ENCODE measurements at regions not wholly inside any gene's neighbourhood (a gene's known extent, or its start where the extent isn't known, plus 50 kb on each side); places are given as distances from the start of the nearest gene placed in this dataset.

DNA sequence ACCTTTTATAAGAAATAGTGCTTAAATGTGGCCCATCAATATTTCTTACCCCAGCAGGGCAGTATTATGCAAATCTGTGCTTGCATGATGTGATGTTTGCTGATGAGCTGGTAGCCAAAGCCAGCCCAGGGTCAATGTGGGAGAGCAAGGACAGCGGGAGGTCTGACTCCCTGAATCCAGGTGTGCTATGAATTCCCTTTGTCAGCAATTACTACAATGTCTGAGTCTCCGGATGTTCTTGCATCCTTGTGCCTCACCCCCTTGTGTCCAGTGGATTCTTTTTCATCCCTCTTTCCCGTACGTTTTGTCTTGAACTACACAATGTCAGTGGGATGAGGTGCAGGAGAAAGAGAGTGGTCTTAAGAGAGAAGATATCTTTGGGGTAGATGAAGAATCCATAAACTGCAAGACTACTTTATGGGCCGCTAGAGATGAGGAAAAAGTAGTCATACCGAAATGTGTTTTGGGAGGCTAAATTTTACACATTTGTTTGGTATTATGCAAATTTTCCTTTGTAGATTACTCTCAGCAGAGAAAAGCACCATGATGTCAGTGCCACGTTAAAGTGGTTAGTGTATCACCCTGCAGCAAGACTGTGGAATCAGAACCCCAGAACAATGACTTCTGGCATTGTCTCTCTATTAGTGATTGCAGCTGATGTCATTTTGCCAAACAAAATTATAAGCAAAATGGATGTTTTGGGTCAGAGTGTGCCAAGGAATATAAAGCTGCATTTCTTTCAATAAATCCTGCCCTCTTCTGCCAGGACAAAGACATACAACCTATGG is 53.5 kb upstream of the TSHZ3 start:
- no peak for DNase-seq

DNA sequence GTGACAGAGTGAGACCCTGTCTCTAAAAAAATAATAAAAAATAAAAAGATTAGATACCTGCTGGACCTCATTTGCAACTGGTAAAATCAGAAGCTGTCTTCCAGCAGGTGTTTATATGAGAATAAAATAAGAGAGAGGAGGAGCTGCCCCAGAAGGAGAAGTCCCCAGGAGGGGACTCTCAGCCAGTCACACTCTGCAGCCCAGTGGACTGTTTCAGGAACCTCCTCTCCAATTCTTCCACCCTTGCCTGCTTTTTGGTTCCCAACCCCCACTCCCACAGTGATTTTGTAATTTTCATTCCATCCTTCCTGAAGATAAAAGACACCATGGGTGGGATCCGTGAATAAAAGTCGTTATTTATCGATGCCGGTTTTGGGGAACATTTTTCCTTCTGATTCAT is 56.9 kb upstream of the TSHZ3 start:
- DNase-seq = no peak

DNA sequence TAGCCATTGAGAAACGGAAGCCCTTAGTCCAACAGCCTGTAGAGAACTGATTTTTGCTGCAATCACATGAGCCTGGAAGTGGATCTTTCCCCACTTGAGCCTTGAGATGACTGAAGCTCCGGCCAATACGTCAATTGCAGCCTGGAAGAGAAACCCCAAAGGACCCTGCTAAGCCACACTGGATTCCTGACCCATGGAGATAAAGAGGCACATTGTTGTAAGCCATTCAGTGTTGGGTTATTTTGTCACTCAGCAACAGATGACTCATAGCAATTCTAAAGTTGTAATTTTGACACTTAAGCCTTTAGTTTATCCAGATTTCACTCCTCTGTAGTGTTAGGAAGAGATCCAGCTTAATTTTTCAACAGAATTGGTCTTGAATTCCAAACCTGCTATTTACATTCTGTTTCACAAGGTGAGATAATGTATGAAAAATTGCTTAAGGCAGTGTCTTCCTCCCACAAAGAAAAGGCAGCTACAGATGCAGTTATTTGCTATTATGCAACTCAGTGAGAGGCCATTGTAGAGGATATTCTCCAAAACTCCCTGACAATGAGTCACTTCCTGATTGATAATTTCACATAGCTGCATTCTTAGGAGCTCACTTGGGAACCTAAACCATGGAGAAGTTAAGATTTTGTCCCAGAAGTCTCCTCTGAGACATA is 59.4 kb upstream of the TSHZ3 start:
- DNase-seq = no peak

DNA sequence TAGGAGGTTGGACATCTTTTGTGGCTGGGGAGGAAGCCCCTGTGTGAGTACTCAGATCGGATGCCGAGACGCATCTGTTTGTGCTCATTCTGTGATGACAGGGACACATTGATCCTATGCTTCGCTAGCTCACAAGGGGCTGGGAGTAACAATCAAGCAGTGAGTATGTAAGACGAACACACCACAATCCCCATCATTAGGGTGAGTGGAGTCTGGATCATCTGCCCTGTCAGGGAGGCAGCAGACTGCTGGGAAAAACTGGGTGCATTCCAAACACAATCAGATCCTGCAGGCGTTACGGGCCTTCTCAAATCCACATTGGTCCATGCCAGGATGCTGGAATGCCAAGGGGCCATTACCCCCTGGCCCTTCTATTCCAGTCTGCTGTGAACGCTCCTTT is 64.1 kb upstream of the TSHZ3 start:
- DNase-seq = no peak

DNA sequence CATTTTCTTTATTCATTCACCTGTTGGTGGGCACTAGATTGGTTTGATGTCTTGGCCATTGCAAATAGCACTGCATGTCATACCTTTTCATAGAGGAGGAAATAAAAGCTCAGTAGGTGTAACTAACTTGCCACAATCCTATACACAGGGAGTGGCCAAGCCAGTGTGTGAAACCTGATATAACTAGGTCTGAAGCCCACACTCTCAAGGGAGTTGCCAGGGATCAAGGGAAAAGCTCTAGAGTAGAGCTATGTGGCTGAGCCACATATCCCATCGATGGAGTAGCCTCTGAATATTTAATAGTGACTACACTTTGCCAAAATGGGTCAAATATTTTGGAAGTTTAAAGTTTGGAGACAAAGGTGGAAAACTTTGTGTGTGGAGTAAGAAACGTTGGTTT is 66.1 kb upstream of the TSHZ3 start:
- no peak for DNase-seq

DNA sequence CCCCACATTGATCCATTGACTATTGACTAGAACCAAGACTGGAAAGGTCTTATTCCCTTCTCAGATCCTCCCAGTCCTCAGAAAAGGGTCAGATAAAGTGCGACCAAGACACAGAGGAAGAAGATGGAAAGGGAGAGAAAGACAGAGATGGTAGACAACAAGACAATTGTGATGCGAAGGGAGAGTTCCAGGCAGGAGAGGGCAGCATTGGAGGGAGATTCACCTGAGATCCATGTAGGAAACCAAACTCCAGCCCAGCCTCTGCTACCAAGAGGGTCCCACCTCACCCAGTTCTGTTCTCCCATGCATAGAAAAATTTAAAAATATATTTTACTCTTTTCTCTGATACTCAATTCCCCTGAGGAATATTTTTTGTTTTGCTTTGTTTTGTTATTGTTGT is 67.3 kb upstream of the TSHZ3 start:
- no peak for DNase-seq

DNA sequence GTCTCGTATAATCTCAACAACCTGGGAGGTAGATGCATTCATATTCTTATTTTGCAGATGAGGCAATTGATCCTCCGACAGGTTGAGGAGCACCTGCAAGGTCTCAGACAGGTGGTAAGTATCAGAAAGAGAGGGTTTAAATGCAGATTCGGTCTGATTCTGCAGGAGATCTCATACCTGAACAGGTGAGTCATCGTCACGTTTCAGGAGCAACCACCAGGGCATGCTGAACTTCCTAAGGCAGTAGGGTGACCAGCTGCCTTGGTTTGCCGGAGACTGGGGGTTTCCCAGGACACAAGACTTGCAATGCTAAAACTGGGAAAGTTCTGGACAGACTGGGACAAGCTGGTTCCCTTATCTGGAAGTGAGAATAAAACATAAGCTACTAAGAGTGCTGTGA is 68.8 kb upstream of the TSHZ3 start:
- DNase-seq = no peak

DNA sequence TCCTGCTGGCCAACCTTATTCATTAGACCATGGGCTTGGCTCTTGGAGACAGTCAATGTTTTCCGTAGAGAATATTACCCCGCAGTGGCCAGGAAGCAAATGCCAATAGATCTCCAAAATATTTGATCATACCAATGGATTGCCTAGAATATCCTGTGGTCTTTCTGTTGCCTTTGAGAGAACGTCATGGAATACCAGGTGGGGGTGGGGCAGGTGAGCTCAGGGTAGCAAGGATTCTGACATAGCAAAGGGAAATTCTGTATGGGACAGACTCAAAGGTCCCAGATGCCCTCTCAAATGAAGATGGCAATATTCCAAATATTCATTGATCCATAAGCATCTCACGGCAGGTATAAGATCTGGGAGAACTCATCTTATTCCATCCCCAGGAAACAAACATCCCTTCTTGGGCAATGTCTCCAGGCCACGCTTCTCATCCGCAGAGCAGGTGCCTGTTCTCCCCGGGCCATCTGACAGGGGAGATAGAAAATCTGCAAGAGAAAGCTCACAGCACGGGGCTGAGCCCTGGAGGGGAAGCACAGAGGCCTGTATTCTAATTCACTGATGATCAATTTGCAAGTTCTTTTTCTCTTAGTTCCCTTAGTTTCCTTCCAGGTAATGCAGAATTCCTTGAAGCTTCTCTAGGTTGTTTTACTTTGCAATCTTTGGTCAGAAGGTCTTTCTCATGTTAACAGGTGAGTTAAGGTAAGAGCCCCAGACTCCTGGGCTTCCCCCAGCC is 69.6 kb upstream of the TSHZ3 start:
- no peak for DNase-seq

DNA sequence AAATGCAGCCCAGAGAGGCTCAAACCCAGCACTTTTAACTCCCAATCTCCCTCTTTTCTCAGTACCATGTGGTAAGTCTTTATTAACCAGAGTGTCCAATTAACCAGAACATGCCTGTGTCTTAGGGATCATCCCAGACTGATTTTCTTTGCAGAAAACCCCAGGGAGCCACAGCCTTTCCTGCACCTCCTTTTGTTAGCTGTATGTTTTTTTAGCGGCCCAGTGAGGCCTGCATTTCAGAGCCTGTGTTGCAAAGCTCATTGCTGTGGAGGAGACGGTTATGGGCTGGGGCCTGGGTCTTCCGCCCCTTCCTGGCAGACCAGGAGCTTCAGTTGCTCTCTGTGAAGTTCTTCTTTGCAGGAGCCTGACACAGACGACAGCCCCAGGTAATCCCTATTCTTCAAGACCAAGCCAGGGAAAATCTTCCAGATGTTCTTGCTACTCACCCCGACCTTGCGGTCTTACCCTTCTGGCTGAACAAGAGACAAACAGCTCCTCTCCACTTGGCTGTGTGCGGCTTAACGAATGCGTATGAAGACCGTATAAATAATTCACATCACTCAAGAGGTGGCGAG is 70.7 kb upstream of the TSHZ3 start:
- no peak for DNase-seq

DNA sequence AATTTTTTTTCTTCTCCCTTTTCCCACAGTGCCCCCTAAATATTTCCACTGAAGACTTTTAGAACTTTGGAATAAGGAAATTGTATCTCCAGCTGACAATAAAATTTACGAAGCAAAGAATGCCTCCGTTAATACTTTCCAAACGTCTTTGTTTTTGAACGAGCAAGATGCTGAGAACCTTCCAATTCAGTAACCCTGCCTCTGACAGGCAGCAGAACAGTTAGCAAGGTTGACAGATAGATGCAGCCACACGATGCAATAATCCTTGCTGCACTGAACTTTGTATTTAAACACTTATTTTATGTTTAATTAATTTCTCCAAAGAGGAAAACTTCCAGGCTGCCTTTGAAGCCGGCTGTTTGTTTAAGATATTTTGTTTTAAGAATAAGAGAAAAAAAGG is 71.8 kb upstream of the TSHZ3 start:
- DNase-seq = no peak

DNA sequence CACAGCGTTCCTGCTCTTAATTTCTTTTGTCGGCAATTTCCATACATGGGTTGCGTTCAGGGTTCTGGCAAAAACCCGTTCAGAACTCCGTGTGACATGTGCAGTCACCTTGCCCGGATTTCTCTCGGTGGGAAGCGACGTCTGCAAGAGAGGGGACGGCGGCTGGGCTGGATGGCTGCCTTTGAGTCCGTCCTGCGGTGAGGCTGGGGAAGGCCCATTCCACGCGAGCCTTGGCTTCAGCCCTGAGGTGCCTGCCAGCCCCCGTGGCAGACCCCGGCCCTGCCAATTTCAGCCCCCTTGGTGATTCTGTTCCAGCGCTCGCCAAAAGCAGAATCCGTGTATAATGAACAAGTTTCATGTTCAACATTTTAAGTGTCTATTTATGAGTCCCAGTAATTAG is 72.6 kb upstream of the TSHZ3 start:
- DNase-seq = no peak

DNA sequence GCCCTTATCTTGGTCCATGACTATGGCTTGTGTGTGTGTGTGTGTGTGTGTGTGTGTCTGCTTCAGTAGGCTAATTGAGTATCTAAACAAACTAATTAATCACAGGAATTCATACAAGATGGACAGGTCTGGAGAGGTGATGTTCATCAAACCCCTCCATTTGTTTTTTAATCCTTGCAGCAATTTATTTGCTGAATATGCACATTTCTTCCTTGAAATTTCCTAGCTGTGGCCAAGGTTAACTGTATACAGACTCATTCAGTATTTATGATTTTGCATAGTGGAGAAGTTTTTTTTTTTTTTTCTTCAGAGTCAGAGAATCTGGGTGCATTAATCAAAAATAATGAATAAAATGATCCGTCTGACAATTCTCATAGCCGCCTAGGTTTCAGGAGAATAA is 74.7 kb upstream of the TSHZ3 start:
- DNase-seq = no peak

DNA sequence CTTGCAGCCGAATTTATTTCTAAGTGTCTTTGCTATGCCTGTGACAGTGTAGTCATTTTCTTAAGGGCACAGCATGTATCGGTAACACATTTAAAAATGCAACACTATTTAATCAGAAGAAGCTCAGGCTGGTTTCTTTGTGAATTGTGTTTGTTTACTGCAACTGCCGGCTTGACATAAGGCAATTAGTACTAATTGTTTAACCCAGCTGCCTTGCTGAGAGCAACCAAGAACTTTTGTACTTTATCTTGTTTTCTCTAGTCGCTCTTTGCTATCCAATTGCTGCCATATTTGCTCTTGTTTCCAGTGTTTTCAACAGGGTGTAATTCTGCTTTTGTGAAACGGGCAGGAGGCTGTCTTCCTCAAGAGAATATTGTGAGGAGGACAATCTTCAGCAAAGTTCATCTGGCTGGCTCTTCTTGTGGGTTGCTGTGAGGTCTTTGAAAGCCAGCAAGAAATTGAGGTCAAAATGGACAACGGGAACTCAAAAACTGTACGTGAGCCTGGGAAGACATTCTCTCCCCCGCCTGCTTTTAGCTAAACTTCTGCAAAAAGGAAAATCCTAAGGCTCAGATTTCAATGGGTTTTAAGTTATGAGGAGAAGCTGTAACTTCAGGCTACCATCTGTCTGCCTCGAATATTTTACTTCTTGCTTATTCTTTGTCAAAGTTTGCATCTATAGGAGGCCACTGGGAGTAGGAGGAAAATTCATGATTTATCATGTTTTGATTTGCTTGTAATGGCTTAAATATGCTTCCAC is 75.8 kb upstream of the TSHZ3 start:
- no peak for DNase-seq

DNA sequence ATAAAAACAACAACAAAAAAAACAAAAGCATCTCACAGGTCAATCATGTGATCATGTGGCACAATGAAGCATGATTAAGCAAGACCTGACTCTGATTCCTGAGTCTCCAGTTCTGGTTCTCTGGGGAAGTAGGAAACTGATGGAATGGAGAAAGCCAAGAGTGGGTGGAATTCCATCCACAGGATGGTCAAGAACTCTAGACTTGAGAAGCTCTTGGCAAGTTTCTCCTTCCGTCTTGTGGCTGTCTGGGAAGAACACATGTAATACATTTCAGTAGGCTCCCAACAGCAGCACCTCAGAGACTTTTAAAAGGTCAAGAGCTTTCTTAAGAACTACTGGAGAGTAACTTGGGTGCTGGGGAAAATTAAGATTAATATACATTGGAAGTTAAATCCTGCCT is 78.6 kb upstream of the TSHZ3 start:
- DNase-seq = no peak

DNA sequence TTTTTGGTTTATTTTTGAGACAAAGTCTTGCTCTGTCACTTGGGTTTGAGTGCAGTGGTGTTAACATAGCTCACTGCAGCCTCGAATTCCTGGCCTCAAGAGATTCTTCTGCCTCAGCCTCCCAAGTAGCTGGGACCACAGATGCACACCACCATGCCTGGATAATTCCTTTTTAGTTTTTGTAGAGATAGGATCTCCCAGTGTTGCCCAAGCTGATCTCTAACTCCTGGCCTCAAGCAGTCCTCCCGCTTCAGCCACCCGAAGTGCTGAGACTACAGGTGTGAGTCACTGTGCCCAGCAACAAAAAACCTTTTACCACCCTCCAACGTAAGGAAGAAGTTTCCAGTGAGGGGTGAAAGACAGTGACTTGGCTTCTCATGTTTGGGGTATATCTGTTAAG is 81.1 kb upstream of the TSHZ3 start:
- DNase-seq = no peak

DNA sequence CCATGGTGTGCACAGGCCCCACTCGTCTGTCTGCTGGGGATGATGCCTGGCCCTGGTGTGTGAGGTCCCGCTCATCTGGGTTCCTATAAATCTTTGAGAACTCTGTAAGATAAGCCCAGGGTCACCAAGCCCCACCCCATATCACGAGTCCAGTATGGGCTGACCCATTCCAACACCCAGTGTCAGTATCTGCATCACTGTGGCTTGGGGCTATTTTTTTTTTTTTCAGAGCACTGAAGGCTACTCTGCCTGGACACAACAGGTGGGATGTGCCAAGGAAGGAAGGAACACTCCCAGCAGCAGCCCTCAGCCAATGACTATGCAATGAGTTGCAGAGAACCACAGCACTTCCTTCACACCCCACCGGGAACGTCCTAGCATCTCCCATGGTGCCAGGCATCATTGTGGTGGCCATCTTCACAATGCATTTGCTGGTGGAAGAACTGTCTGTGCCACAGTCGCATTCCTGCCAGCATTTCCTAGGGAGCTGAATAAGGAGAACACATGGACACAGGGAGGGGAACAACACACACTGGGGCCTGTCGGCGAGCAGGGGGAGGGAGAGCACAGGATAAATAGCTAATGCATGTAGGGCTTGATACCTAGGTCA is 83.1 kb upstream of the TSHZ3 start:
- DNase-seq = no peak

DNA sequence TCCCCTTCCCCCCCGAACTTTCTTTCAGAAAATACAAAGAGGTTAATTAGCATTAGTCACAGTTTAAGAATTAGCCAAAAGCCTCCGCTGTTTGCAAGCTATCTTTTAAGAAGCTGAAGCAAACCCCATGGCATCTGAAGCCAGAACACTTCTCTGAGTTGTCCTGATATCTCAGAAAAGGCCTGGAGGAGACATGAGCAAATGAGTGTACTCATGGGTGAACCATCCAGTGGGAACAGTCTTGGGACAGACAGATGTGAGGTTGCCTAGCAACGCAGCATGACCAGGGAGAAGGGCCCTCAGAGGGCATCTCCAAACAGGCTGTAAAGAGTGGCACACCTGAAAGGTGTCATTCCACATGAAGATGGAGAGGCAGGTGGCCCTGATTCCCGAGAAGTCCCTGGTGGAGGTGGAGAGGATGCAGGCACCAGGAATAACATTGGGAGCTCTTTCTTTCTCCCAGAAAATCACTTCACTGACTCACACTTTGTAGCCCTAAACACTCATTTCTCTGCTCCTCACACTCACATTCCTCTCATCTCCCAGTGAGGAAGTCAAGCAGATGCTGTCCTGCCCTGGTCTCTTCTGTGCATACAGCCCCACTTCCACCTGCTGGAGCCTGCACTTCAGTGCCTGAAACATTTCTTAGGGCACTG is 87.0 kb upstream of the TSHZ3 start:
- DNase-seq = no peak

DNA sequence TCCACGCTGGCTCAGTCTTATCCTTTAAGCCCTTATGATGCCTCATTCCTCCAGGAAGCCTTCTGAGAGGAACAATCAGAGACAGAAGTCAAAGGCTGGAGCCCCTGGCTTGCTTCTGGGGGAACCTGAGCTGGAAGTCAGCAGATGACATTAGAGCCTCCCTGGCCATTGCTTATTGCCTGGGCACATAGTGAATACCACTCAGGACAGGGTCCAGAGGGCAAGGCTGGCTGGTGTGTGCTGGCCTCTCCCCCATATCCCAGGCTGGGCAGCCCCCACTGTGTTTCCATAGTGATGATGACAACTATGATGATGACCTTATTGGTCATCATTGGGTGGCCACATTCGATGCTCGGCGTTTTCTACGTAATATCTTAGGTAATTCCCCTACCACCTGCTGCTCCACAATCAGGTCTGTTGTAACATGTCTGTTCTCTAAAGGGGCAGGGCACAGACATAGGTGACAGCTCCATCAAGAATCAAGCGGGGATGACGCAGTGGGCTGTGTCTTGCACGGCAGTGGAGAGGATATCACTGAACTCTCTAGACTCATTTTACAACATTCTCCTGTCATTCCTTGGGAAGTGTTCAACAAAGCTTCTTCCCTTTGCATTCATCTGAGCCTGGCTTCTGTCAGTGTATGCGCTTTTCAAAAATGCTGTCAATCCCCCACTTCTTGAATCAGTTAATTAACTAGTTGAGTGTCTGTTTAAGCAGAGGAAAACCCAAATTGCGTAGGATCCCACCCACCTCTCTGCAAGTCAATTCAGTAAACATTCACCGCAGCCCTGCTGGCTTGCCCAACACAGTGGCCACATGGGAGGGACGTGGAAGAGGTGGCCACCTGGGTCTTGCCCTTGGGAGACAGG is 89.4 kb upstream of the TSHZ3 start:
- no peak for DNase-seq

DNA sequence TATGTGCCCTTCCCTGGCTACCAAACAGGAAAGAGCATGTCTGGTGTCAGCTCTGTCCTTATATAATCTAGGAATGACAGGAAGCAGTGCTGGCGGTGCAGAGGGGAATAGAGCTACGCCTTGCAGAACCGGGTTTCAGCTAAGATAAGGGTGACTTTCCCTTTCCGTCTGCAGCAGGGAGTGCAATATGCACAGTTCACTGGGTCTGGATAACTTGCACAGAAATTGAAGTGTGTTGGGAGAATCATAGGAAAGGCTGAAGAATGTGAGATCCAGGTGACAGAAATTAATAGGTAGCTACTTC is 90.0 kb upstream of the TSHZ3 start:
- DNase-seq = no peak

DNA sequence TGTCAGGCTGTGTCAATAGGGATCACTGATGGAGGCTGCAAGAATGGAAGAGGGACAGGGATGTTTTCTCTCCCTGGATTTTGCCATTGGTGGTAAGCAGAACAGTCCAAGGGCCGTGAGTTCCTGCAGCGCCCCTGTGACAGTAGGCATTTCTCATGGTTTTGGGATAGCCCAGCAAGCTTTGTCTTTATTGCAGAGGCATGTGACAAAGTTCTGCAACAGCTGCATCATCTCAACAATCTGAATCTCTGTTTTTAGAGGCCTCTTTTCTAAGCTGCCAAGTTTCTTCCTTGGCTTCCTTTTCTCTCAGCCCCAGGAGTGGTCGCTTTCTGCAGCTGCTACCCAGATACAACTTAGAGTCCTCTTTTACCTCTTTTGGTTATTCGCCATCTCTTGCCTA is 95.7 kb upstream of the TSHZ3 start:
- no peak for DNase-seq

DNA sequence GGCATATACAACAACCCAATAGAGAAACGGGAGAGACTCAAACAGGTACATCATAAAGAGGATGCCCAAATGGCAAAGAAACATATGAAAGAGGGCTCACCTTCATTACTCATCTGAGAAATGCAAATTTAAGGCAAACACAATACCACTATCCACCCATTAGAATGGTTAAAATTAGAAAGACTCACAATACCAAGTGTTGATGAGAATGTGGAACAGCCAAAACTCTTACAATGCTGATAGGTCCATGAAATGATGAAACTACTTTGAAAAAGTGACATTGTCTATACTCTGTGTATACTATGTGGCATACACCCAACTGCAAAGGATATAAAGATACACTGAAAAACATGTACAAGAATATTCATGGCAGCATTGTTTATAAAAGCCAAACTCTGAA is 96.2 kb upstream of the TSHZ3 start:
- no peak for DNase-seq

Data from NCI-H146 (cell line).